GM12865 (cell line): ENCODE measurements at regions not wholly inside any gene's neighbourhood (a gene's known extent, or its start where the extent isn't known, plus 50 kb on each side); places are given as distances from the start of the nearest gene placed in this dataset.

Source experiments
- DNase-seq: peaks from one replicate; pipeline ENCODE4 v3.0.0; 2010; ENCODE audit warnings: low read depth
- H3K4me3 ChIP-seq: 2 replicates; pipeline ENCODE4 v1.5.1; 2011; ENCODE audit warnings: mild to moderate bottlenecking, low read depth, low read length, control low read depth
- CTCF ChIP-seq: IDR thresholded peaks from 2 replicates; pipeline ENCODE4 v1.5.1; 2011; ENCODE audit warnings: low read length, control low read depth, low read depth, inconsistent platforms; ENCODE audit not compliant: insufficient read depth; ENCODE audit errors: missing control alignments

GRCh38 chr3:101081446-101081845, 88.2 kb upstream of the ABI3BP start:
- TF ChIP-seq CTCF, result no peak
- no peak for DNase-seq
- H3K4me3 ChIP-seq, result no peak overlapping the region

- no peak for DNase-seq
- TF ChIP-seq CTCF, result no peak
- no peak overlapping the region for H3K4me3 ChIP-seq
These were observed 84.3 kb upstream of the ABI3BP start for GRCh38 chr3:101077361-101078011.

- TF ChIP-seq CTCF, result no peak
- DNase-seq, result no peak
- H3K4me3 ChIP-seq, result no peak overlapping the region
These were observed 81.3 kb upstream of the ABI3BP start for GRCh38 chr3:101074518-101074917.

GRCh38 chr3:101072300-101072699, 79.1 kb upstream of the ABI3BP start:
- no peak for TF ChIP-seq CTCF
- no peak overlapping the region for H3K4me3 ChIP-seq
- no peak for DNase-seq

GRCh38 chr3:101070799-101071121, 77.5 kb upstream of the ABI3BP start:
- TF ChIP-seq CTCF, result no peak
- no peak overlapping the region for H3K4me3 ChIP-seq
- no peak for DNase-seq

- TF ChIP-seq CTCF, result peak; percentile 90
- DNase-seq, result peak; percentile 75
- H3K4me3 ChIP-seq, result no peak overlapping the region
These were observed 76.9 kb upstream of the ABI3BP start for GRCh38 chr3:101069901-101070798.
